GM20000 (cell line): ENCODE measurements at regions not wholly inside any gene's neighbourhood (a gene's known extent, or its start where the extent isn't known, plus 50 kb on each side); places are given as distances from the start of the nearest gene placed in this dataset.

Experiments
- DNase-seq: peaks from one replicate; pipeline ENCODE4 v3.0.0; 2012; ENCODE audit warnings: low spot score
- TF ChIP-seq, protein P1 (sequence below): IDR thresholded peaks from 2 replicates; pipeline ENCODE4 v1.5.1; 2012; ENCODE audit warnings: mild to moderate bottlenecking, control low read depth; ENCODE audit errors: extremely low read depth, missing control alignments

DNA sequence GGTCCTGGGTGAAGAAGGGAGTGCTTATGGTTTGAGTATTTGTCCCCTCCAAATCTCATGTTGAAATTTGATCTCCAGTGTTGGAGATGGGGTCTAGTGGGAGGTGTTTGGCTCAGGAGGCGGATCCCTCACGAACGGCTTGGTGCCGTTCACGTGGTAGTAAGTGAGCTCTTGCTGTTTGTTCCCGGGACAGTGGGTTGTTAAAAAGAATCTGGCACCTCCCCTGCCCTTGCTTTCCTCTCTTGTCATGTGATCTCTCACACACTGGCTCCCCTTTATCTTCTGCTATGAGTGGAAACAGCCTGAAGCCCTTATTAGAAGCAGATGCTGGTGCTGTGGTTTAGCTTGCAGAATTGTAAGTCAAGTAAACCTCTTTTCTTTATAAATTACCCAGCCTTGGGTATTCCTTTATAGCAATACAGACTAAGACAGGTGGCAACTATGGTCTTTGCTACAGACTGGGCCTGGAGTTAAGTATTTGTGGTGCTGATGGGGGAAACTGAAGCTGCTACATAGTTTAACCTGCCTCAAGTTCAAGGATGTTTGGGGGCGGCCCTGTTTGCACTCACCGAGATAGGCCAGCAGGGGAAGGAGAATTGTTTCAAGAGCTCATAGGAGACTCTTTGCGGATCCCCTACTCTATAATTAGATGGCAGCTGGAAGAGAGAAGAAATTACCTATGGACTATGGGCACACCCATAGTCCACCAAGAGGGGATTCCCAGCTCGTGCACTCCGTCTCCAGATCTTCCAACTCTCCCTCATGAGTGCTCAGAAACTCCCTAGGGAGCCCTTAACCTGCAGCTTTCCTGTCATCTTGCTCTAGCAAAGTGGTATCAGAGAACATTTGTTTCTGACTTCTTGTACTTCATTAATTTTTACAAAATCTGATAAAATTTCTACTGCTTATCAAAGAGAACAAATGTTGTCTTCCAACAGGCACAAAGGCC, 164.6 kb downstream of the SLC15A5 start:
- TF ChIP-seq, protein P1, sequence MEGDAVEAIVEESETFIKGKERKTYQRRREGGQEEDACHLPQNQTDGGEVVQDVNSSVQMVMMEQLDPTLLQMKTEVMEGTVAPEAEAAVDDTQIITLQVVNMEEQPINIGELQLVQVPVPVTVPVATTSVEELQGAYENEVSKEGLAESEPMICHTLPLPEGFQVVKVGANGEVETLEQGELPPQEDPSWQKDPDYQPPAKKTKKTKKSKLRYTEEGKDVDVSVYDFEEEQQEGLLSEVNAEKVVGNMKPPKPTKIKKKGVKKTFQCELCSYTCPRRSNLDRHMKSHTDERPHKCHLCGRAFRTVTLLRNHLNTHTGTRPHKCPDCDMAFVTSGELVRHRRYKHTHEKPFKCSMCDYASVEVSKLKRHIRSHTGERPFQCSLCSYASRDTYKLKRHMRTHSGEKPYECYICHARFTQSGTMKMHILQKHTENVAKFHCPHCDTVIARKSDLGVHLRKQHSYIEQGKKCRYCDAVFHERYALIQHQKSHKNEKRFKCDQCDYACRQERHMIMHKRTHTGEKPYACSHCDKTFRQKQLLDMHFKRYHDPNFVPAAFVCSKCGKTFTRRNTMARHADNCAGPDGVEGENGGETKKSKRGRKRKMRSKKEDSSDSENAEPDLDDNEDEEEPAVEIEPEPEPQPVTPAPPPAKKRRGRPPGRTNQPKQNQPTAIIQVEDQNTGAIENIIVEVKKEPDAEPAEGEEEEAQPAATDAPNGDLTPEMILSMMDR = no peak
- DNase-seq = no peak

DNA sequence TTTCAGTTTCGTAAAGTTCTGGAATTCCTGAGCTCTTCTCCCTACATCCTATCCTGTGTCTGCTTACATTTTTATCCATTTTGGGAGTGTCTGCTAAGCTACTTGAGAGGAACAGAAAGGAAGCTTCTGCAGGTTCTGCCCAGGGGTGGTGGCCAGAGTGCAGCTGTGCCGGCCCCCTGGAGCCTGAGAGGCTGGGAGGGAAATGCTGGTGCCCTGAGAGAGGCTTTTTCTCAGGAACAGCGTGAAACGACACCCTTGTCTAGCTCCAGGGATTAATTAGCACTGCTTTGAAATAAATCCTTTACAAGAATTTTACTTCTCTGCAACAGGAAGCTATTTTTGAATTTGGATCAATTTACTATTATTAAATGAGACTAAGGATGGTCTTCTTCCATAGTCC, 165.4 kb downstream of the SLC15A5 start:
- no peak for DNase-seq
- TF ChIP-seq, protein P1 = no peak

DNA sequence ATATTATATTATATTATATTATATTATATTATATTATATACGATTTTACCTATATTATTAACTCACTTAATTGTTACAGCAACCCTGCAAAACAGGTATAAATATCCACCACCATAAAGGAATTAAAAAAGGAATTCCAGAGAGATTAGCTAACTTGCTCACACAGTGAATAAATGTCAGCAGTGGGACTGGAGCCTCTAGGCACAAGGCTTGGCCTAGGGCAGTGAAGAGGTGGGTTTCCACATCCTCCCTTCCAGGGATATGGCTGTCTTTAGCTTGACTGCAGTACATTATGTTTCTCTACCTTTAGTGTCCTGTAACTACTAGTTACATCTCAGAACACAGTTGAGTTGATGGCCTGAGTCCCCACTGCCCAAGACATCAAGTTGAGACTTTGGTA, 166.9 kb downstream of the SLC15A5 start:
- TF ChIP-seq, protein P1 = no peak
- DNase-seq = no peak

DNA sequence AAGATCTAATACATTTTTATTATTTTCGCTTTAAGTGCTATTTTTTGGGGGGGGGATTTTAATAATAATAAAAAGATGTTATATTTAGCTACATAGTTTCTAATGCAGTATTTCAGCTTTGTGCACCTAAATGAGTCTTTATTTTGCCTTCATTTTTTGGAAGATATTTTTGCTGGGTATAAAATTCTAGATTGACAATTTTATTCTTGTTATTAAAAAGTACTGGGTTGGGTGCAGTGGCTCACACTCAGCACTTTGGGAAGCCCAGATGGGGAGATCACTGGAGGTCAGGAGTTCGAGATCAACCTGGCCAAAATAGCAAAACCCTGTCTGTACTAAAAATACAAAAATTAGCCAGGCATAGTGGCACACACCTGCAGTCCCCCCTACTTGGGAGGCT, 173.6 kb downstream of the SLC15A5 start:
- DNase-seq = no peak
- TF ChIP-seq, protein P1 = no peak

DNA sequence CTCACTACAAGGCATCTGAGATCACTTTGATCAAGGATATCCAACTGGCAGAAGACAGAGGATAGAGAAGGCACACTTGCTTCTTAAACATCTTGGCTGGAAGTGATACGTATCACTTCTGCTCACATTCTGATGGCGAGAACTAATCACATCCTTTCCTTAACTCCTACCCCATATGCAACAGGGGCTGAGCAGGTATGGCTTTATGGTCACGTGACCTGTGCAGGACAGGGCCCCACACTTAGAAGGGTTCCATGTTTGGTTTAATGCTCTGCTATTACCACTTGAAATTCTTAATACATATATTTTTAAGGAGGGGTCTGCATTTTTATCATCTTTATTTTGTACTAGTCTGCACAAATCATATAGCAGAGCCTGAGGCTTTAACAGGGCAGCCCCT, 177.3 kb downstream of the SLC15A5 start:
- TF ChIP-seq, protein P1 = no peak

DNA sequence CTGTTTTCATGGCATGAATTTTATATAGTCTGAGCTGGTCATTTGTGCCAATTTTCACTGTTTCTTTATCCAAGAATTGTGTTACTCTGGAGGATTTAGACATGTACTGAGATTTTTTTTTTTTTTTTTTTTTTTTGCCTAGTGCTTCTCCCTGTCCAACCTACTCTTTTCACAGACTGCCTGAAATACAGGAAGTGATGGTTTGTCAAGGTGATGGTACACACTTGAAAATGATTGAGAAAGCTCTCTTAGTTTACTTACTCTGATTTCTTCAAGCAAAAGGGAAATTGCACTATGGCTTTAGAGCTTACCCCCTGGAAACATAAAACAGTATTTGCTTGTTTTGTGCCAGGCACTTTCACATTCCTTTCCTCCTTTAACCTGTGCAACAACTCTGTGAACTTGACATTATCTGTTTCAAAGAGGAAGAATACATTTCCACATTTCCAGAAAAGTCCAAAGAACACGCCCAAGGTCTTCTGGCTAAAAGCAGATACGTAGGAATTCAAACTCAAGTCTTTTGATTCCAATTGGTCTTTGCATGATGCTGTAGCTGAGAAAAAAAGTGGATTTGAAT, 181.1 kb downstream of the SLC15A5 start:
- TF ChIP-seq, protein P1 = no peak
- no peak for DNase-seq

More for the DNA sequence above, 177.3 kb downstream of the SLC15A5 start:
- DNase-seq = no peak

DNA sequence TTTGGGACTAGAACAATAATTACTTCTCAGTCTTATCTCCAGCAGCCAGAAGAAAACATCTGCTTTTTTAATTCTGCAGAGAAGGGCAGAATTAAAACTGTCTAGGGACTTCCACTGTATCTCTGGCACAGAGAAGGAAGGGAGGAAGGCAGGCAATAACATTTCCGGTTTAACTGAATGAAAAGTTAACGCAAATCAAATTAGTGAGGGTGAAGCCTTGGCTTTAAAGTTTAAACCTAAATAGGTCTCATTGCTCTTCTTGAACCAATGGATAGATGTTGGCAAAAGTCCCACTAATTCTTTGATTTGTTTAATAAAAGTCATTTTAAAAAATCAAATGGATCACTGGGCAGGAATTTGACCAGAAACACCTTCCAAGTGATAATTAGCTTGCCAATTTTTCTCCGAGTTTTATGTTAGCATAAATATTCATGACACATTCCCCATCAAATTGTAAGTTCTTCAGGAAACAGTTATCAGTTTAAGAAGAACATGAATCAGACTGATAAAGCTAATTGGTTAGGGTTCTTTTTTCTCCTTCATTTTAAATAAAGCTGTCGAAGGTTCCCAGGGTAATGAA, 181.9 kb downstream of the SLC15A5 start:
- TF ChIP-seq, protein P1 = no peak
- DNase-seq = no peak
